ENCODE measurements at regions not wholly inside any gene's neighbourhood (a gene's known extent, or its start where the extent isn't known, plus 50 kb on each side); places are given as distances from the start of the nearest gene placed in this dataset.

GRCh38 chr6:27138406-27138805, 109.1 kb upstream of the PRSS16 start:
- TF ChIP-seq CTCF (IDR thresholded peaks at IDR 0.05) (no peak), TCF7L2 (IDR thresholded peaks at IDR 0.05; ENCODE audit: low read depth, low read length) (no peak), REST (IDR thresholded peaks at IDR 0.05; ENCODE audit: insufficient read depth in 1 of 2, low read depth in 2 of 2, low read length in 1 of 2) (no peak), POLR2AphosphoS5 (IDR thresholded peaks at IDR 0.05; ENCODE audit: low read depth, low read length) (no peak), SIN3A (IDR thresholded peaks at IDR 0.05; ENCODE audit: borderline replicate concordance, insufficient read depth, low read depth, low read length) (no peak)

Data from Panc1 (cell line).